ENCODE measurements at regions not wholly inside any gene's neighbourhood (a gene's known extent, or its start where the extent isn't known, plus 50 kb on each side); places are given as distances from the start of the nearest gene placed in this dataset.

DNA sequence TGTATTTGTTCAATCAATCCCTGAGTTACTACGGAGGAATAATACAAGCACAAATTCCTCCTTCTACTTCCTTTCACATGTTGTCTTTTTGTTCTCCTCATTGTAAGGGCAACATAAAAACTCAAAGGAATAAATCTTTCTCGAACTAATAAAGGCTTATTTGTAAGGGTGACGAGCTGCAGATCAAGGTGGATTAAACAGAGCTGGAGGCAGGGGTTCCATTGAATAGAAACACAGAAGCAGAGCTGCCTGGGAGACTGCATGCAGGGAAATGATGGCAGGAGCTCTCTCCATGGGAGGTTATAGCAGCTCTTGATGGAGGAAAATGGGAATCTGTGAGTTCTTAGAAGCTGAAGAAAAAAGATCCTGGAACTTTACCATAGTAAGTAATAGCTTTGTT is 160.2 kb downstream of the CYYR1 start:
- DNase-seq (ENCODE audit: low read depth), result no peak

DNA sequence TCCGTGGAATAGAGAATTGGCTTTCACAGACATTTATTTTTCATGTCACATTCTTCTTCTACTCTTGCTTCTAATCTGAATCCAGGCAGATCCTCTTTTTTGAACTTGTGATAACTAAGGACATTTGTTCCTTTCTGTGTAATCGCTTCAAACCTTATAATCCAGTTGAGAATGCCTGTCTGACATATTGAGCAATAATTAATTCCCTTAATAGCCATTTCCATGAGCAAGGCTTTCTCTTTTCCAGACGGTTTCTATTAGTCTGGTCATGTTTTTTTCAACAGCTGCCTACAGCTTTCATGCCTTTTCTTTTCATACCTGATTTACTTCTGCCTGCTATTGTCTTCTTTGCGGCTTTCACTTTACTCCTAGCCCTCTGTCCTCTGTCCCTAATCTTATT is 163.4 kb downstream of the CYYR1 start:
- no peak for DNase-seq (ENCODE audit: low read depth)

DNA sequence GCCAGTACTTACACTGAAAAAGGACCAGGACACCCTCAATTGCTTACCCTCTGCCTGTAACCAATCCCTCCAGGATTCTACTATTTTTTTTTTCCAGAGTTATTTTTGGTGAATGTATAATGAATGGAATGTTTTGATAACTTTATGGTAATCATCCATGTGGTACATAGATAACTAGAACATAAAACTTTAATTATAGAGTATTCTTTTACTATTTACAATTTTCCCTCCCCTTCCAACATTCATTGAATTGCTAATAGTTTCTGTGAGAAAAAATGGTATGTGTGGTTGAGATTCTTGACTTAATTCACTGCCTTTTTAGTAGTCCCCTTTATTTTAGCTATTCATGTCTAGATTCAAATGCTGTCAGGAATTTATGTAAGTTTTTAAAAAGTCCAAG is 164.6 kb downstream of the CYYR1 start:
- DNase-seq (ENCODE audit: low read depth), result peak; percentile 75

DNA sequence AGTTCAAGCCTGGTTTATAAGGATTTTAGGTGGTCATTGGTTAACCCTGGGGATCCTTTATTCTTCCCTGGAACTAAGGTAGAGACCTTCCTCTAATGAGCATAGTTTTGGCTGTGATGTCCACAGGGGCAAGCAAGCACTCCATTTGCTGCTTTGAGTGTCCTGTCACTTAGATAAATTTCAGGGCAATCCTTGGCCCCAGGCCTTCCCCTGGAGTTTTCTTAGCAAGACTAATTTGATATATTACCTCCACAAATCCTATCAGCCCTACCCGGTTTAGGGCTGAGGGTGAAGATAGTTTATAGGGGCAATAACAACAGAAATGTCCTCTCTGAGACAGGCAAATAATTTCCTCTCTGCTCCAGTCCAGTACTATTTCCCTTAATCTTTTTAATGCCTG is 166.6 kb downstream of the CYYR1 start:
- DNase-seq (ENCODE audit: low read depth), result no peak

DNA sequence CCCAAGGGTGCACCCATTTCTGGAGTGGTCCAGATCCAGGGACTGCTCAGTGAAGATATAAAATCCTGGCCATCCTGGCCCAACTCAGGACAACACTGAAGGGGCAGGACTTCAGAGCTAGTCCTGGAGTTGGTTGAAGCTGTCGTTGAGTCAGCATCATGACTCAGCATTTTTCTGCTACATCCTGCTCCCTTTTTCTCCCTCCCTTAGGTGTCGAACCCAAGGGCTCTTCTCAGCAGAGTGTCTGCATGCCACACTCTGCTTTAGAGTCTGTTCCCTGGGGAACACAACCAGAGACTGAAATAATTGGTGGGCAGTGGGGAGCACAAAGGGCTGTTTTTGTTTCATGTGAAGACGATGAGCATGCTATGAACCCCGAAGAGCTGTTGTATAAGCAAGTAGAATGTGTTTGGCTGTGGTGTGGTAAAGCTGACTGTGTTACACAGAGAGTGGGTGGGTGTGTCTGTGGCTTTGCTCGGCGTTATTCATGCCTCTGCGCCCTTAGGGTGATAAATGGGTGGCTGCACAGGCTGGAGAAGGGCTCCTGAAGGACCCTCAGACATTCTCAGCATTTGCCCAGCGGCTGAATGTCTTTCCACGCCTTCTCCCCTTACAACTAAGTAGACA is 167.2 kb downstream of the CYYR1 start:
- DNase-seq (ENCODE audit: low read depth), result peak; percentile 91

DNA sequence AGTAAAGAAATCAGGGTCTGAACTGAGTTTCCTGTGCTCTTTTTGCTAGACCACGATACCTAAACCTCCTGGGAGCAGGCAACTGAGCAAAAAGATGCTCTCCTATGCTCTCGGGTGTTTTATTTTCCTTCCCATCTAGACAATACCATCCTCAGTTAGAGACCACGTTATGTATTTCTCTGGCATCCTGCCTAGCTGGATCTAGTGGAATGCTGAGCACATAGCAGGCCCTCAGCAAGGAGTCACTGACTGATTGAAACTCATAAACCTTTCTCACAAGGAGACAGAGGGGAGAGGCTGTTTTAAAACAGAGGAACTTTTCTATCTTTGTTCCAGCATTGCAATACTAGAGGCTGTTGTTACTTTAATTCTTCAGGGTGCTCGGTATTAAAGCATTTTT is 168.0 kb downstream of the CYYR1 start:
- peak; percentile 80 for DNase-seq (ENCODE audit: low read depth)

DNA sequence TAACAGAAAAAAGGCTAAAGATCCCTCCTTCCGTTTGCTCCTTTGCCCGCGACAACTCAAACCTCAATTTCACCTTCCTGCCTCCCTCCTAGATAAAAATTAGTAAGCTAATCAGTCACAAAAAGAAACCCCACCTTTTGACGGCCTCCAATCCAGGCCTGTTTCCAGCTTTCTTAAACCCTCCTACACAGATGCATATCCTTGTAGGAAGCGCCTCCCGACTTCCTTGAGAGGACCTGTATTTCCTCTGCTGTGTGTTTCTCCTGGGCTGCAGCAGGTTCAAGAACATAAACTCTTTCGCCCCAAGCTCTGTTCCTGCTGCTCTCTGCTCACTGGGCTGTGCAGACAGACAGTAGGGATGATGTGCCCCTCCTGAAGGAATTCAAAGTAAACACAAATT is 168.8 kb downstream of the CYYR1 start:
- no peak for DNase-seq (ENCODE audit: low read depth)

DNA sequence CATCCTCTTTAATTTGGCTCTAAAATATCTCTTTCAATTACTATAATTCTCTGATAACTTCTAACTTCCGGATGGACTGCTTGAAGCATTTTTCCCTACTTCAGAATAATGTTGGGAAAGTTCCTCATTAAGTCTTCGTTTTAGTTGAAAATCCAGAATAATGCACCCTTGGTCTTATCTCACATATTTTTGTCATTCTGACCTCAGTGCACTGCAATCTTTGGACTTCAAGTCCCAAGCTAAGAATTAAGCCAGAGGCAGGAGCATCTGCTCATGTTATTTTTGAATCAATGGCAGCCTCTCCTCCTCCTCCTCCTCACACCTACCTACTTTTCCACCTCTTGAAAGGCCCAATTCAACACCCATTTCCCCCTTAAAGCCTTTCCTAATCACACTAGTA is 169.8 kb downstream of the CYYR1 start:
- DNase-seq (ENCODE audit: low read depth), result no peak

DNA sequence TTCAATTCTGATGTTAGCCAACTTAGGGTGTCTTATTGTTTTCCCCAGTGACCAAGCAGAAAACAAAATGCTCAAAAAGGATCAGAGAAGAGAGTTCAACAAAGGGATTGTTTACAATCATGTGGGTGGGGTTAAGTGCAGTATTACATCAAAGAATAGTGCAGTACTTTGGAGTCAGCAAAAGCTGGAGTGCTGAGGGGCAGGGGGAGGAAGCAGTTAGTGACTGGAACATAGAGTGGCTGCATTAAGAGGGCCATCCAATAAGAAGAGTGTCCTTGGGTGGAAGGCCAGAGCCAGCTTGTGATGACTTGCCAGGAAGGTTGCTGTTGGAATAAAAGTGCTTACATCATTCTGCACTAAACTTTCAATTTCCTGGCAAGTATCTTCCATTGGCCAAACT is 175.5 kb downstream of the CYYR1 start:
- DNase-seq (ENCODE audit: low read depth), result no peak

DNA sequence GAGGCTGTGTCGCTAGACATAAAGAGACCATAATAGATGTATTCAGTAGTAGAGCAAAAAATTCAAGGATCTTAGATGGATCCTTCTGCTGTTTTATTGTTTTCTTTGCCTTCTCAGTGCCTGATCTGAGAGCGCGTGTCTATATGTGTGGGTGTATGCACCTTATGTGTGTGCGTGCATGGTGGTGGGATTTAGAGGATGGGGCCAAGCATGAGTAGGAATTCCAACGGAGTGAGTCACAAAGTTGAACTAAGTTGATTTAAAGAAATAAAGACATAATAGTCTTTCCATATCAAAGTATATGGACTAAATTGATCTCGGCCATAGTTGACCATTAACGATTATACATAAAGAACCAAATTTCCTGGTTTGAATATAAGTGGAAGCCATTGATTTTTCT is 178.7 kb downstream of the CYYR1 start:
- DNase-seq (ENCODE audit: low read depth), result no peak

DNA sequence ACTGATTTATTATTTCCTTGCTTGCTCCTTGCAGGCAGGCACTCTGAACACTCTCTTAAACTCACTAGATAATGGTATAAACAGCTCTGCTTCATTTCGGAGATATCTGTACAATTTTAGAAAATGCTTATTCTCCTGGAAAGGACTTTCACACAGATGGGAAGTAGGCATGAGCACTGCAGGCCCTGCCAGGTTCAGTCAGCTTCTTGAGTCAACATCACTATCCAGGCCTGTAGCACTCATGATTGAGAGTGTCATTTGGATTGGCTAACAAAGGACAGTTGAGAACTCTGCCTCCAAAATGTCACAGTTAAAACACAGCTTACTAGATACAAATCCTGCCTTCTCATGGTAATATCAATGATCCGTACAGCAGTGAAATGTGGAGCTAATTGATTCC is 181.9 kb downstream of the CYYR1 start:
- DNase-seq (ENCODE audit: low read depth), result no peak

DNA sequence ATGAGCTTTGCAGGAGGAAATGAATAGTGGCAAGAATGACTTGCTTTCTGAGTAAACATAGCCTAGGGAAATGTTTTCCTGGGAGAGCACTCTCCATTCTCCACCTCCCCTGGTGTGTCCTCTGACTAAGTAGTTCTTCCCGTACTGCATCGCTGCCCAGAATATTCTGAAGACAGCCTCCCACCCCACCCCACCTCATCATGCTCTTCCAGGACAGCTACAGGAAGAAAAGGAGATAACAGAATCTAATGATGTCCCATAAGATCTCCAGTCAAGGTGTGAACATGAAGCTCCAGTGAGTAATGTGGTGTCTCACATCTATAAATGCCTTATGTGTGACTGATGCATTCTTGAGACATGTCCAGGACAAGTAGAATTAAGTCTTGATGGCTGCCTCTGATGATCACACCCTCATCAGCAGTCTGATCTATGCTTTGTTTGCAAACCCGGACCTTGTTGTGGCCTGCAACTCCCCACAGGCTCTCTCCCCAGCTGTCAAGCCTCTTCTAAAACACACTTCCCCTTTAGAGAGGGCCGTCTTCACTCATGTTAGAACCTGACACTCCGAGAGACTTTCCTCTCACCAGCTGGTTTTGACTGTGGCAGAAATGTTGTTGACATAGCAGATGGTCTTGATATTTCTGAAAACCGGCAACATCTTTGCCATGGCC is 183.0 kb downstream of the CYYR1 start:
- DNase-seq (ENCODE audit: low read depth), result peak; percentile 90

DNA sequence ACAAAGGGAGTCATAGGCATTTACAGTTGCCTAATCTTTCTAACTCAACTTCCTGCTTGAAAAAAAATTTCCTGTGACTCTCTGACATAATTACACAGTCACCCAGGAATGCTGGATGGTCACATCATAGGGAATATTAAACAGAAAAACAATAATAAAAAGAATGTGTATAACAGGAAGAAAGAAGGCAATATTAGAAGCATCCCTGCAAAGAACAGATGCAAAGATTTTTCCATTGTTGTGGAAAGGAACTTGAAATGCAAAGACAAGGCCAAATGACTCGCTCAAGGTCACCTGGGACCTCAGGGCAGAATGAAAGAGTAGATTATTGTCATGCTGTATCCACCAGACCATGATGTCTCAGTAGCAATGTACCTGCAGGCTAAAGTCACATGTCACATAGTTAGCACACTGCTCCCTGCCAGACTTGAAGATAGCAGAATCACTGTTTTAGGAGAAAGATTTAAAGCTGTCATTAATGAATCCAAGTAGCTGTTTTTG is 184.3 kb downstream of the CYYR1 start:
- DNase-seq (ENCODE audit: low read depth), result peak; percentile 87

DNA sequence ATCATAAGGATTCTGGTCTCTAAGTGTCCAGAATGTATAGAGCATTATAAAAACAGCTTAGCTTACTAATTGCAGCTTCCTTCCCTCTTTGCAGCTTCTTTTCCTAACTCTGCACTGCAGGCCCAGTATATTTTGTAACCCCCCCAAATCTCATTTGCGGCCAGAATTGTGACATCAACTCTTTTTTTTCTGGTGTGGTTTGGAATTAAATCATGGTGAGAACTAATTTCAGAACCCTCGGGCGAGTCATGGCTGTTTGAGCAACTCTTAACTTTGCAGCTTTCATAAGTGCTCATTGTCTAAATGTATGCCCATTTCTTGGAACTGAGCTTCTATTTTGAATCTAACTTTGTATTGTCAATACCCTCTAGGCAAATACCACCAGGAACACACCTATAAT is 187.4 kb downstream of the CYYR1 start:
- DNase-seq (ENCODE audit: low read depth), result peak; percentile 62

DNA sequence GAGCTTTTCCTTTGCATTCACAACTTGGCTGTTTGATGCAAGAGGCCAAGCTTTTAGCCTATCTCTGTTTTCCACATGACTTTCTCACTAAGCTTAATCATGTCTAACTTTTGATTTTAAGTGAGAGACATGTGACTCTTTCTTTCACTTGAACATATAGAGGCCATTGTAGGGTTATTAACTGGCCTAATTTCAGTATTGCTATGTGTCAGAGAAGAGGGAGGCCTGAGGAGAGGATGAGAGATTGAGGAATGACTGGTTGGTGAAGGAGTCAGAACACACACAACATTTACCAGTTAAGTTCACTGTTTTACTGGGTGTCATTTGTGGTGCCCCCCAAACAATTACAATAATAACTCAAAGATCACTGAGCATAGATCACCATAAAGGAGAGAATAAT is 193.5 kb downstream of the CYYR1 start:
- no peak for DNase-seq (ENCODE audit: low read depth)

DNA sequence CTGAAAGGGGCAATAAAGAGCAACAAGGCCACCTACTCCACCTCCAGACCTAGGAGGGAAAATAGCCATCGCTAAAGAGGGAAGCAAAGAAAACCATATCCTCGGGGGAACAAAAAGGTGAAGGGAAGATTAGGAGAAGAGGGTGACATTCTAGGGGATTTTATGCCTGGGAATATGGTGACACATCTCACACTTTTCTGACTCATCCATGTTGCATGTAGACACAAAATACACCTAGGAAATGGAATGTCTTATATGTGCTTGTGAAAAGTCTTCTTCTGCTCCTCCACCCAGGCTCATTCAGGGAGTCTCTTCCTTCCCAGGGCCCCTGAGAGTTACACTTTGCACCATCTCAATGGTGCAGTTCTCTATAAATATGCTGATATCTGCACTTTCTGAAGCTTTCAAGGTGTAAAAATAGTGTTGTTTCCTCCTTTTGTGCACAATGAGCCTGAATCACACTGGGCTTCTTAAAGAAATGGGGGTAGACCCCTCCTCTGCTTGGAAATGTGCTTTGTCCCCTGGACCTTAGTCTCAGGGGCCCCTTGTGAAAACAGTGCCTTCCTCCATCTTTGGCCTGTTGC is 195.9 kb downstream of the CYYR1 start:
- no peak for DNase-seq (ENCODE audit: low read depth)

DNA sequence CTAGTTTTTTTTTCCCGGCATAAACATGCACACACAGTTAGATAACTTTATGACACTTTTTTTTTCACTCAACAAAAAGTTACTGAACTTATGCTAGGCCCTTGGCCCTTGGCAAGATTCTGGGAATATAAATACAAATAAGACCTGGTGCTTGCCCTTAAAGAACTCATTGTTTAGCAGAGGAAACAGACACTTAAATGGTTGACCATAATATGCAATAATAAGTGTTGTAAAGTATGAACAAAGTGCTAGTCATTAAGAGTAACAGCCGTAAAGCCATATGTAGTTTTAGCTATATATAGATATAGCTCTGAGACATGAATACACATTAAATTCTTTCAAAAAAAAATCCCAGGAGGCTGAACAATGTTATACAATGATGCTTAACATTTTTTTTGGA is 198.3 kb downstream of the CYYR1 start:
- no peak for DNase-seq (ENCODE audit: low read depth)

DNA sequence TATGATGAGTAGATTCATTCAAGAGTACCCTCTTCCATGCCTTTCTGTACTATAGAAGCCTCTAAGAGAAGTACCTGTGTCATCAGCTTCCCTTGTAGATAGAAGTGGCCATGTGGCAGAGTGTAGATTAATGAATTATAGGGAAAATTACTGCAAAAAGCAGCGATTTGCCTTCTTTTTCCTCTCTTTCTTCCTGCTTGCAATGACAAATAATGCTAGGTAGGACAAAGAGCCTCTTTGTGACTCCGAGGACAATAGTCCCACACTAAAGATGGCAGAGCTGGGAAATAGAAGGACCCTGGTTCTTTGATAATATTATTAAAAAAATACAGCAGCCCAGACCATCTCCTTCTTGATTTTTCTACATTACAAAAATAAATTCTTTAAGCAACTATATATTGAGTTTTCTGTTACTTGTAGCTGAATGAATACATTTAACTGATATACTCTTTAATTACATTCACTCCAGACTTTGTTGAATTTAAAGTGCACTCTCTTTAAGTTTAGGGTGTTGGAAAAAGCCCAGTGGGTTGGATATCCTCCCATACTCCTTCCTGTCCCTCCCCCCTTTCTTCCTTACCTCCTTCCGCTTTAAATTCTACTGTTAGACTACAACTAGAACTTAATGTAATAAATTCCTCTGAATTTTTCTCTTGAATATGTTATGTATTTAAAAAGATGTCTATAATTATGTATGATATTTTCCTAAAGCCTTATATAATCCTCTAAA is 198.2 kb upstream of the APP start:
- no peak for DNase-seq (ENCODE audit: low read depth)

DNA sequence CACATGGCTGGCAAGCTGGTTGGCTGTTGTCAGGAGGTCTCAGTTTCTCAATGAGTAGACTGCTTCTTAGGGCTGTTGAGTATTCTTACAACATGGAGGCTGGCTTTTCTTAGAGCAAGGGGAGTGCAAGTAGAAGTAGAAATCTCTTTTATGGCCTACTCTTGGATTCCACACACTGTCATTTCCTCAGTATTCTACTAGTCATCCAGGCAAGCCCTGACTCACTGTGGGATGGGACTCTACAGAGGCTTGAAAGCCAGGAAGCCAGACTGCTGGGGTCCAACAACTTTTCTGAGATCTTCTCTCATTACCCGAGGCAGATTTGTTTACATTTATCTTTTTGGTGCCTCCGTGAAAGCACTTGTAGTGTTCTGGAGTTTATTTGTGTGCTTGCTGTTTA is 196.2 kb upstream of the APP start:
- DNase-seq (ENCODE audit: low read depth), result peak; percentile 51

DNA sequence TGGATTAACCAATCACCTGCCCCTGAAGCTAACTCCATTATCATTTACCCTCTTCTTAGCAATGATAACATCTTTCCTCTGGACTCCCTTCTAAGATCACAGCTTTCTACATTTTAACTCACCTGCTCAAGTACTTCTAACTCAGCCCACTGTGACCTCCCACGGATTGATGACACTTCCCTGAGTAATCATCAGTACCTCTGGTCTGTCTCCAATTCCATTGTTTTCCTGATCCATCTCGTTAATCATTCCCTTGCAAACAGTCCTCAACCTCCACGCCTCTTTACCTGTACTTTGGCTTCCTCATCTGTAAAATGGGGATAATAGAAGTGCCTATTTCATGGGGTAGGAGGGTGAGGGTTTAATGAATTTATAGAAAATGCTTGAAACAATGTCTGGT is 195.3 kb upstream of the APP start:
- DNase-seq (ENCODE audit: low read depth), result no peak

DNA sequence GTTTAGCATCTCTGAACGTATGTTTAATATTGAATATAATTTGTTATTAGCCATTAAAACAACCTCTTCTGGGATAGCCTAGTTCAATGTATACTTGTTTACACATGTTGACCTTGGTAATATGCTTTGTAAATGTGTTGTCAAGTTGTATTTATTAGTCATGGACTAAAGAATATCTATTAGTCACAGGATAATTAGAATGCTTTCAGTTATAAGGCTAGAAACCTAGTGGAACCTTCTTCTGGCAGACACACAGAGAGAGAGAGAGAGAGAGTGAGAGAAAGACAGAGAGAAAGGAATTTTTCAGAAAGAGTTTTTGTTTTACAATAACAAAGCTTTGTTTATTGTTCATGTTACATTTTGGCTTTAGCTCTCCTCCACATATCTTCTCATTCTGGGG is 181.1 kb upstream of the APP start:
- no peak for DNase-seq (ENCODE audit: low read depth)

DNA sequence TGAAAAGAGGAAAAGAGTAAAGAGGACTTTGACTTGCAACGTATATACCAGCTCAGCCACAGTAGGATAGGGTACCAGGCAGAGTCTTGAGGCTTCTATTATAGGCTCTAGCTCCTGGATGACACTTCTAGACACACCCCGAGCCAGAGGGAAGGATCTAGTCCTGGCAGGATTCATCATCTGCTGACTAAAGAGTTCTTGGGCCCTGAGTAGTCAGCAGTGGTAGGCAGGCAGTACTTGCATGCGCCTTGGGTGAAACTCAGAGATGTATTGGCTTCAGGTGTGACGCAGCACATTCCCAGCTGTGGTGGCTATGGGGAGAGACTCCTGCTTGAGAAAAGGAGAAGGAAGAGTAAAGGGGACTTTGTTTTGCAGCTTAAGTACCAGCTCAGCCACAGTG is 162.3 kb upstream of the APP start:
- DNase-seq (ENCODE audit: low read depth), result no peak

All from EH (cell line).